Progenitor cell of endocrine pancreas (in vitro differentiated cells): ENCODE measurements at regions not wholly inside any gene's neighbourhood (a gene's known extent, or its start where the extent isn't known, plus 50 kb on each side); places are given as distances from the start of the nearest gene placed in this dataset.
A peak's percentile ranks its signal among the peaks of the same experiment; 100 is the strongest.

ENCODE experiments used
- DNase-seq: peaks from one replicate; pipeline ENCODE4 v3.0.0; 2021; ENCODE audit warnings: low spot score; ENCODE audit not compliant: unreplicated experiment
- H3K27ac Mint-ChIP-seq: 2 replicates; pipeline ENCODE4 v1.8.0; 2021; ENCODE audit warnings: mild to moderate bottlenecking, moderate library complexity, mixed read lengths
- H3K27me3 Mint-ChIP-seq: 2 replicates; pipeline ENCODE4 v1.8.0; 2021; ENCODE audit warnings: mixed read lengths
- H3K36me3 Mint-ChIP-seq: 2 replicates; pipeline ENCODE4 v1.8.0; 2022; ENCODE audit warnings: mixed read lengths; ENCODE audit not compliant: insufficient read depth
- H3K4me1 Mint-ChIP-seq: 2 replicates; pipeline ENCODE4 v1.8.0; 2021; ENCODE audit warnings: low read depth, mixed read lengths
- H3K4me3 Mint-ChIP-seq: 2 replicates; pipeline ENCODE4 v1.8.0; 2021; ENCODE audit warnings: low read depth, mild to moderate bottlenecking, moderate library complexity, mixed read lengths
- H3K9me3 Mint-ChIP-seq: 2 replicates; pipeline ENCODE4 v1.8.0; 2021; ENCODE audit warnings: low read depth, mixed read lengths
- CTCF ChIP-seq: fragments of 200-600 bp; sonication (generic); IDR thresholded peaks from one replicate; pipeline ENCODE4 v1.5.0; 2021; ENCODE audit warnings: antibody characterized with exemption, mild to moderate bottlenecking; ENCODE audit not compliant: unreplicated experiment

- Mint-ChIP-seq H3K4me3 (no peak overlapping the region), H3K27ac (no peak overlapping the region), H3K36me3 (no peaks in the 10 kb centered on the region), H3K9me3 (peaks cover 11% of the 10 kb centered on the region), H3K27me3 (peaks cover 17% of the 10 kb centered on the region), H3K4me1 (peaks cover 4% of the 10 kb centered on the region)
- no peak for TF ChIP-seq CTCF
- DNase-seq: no peak
Observed at GRCh38 chr15:37758412-37758811, 176.0 kb upstream of the TMCO5A start.

DNA sequence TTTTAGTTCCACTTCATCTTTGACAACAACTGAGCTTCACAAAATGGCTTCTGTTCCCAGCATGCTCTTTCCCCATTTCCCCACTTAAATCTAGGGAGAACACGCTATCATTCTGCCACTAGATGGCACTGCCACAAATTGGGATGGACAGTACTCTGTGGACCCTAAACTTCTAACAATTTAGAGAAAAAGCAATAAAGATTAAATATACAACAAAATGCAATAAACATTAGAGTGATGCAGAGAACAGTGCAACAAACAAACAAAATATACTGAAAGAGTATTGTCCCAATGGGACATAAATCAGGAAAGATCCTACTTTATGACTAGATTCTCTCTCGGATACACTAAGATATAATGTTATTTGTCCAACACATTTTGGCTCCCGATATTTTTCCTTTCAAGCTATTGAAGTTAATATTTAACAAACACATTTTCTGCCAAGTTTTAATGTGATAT is 169.7 kb upstream of the TMCO5A start:
- Mint-ChIP-seq H3K27me3 (peaks cover 8% of the 10 kb centered on the region), H3K4me3 (no peak overlapping the region), H3K27ac (no peak overlapping the region), H3K9me3 (peaks cover 2% of the 10 kb centered on the region), H3K4me1 (no peaks in the 10 kb centered on the region), H3K36me3 (no peaks in the 10 kb centered on the region)
- no peak for DNase-seq
- TF ChIP-seq CTCF: peak; percentile 55

- peaks cover 2% of the 10 kb centered on the region for H3K9me3 Mint-ChIP-seq
- H3K27me3 Mint-ChIP-seq: peaks cover 11% of the 10 kb centered on the region
- no peak for DNase-seq
- H3K36me3 Mint-ChIP-seq: no peaks in the 10 kb centered on the region
- no peak overlapping the region for H3K27ac Mint-ChIP-seq
- no peaks in the 10 kb centered on the region for H3K4me1 Mint-ChIP-seq
- TF ChIP-seq CTCF: no peak
- H3K4me3 Mint-ChIP-seq: no peak overlapping the region
Observed at GRCh38 chr15:37765786-37766185, 168.7 kb upstream of the TMCO5A start.

GRCh38 chr15:37767841-37768455 is 166.5 kb upstream of the TMCO5A start:
- no peak overlapping the region for H3K27ac Mint-ChIP-seq
- H3K4me3 Mint-ChIP-seq: no peak overlapping the region
- DNase-seq: no peak
- no peaks in the 10 kb centered on the region for H3K36me3 Mint-ChIP-seq
- peaks cover 18% of the 10 kb centered on the region for H3K27me3 Mint-ChIP-seq
- no peak for TF ChIP-seq CTCF
- peaks cover 2% of the 10 kb centered on the region for H3K9me3 Mint-ChIP-seq
- H3K4me1 Mint-ChIP-seq: no peaks in the 10 kb centered on the region

- Mint-ChIP-seq H3K4me1 (no peaks in the 10 kb centered on the region), H3K4me3 (no peak overlapping the region), H3K36me3 (no peaks in the 10 kb centered on the region), H3K27ac (no peak overlapping the region), H3K27me3 (peaks cover 13% of the 10 kb centered on the region), H3K9me3 (no peaks in the 10 kb centered on the region)
- no peak for DNase-seq
- TF ChIP-seq CTCF: no peak
Observed at GRCh38 chr15:37771465-37771864, 163.0 kb upstream of the TMCO5A start.
